ENCODE measurements at regions not wholly inside any gene's neighbourhood (a gene's known extent, or its start where the extent isn't known, plus 50 kb on each side); places are given as distances from the start of the nearest gene placed in this dataset.
"Not testable (repeated sequence)": the region's sequence is repeated elsewhere in the genome, so short reads cannot be mapped to it uniquely, and the experiment has no call there.

GRCh38 chr12:116666829-116667228 is 71.0 kb downstream of the SPRING1 start:
- TF ChIP-seq RNF2 (IDR thresholded peaks at IDR 0.05; ENCODE audit: borderline replicate concordance, low read depth, low read length, missing control alignments, poor library complexity, severe bottlenecking); CREB1 (IDR thresholded peaks at IDR 0.05); HDAC6 (IDR thresholded peaks at IDR 0.05; ENCODE audit: low read depth, low read length); CHD7 (IDR thresholded peaks at IDR 0.05; ENCODE audit: insufficient replicate concordance, low read length); SAP30 (IDR thresholded peaks at IDR 0.05; ENCODE audit: insufficient read depth, insufficient replicate concordance, low read length); KDM1A (IDR thresholded peaks at IDR 0.05; ENCODE audit: borderline replicate concordance, low read length); YY1 (IDR thresholded peaks at IDR 0.05; ENCODE audit: low read depth, low read length); MAFK (IDR thresholded peaks at IDR 0.05; ENCODE audit: low read depth, low read length); EZH2 (IDR thresholded peaks at IDR 0.05; ENCODE audit: low read depth, low read length, severe bottlenecking); CBX5 (IDR thresholded peaks at IDR 0.05; ENCODE audit: low read depth, low read length): not testable (repeated sequence)
- TF ChIP-seq, protein P1, sequence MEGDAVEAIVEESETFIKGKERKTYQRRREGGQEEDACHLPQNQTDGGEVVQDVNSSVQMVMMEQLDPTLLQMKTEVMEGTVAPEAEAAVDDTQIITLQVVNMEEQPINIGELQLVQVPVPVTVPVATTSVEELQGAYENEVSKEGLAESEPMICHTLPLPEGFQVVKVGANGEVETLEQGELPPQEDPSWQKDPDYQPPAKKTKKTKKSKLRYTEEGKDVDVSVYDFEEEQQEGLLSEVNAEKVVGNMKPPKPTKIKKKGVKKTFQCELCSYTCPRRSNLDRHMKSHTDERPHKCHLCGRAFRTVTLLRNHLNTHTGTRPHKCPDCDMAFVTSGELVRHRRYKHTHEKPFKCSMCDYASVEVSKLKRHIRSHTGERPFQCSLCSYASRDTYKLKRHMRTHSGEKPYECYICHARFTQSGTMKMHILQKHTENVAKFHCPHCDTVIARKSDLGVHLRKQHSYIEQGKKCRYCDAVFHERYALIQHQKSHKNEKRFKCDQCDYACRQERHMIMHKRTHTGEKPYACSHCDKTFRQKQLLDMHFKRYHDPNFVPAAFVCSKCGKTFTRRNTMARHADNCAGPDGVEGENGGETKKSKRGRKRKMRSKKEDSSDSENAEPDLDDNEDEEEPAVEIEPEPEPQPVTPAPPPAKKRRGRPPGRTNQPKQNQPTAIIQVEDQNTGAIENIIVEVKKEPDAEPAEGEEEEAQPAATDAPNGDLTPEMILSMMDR (IDR thresholded peaks at IDR 0.05; ENCODE audit: control extremely low read depth in 1 of 3, insufficient read depth in 1 of 3, low read depth in 1 of 3, low read length in 3 of 3) = not testable (repeated sequence)
- TF ChIP-seq, protein P2, sequence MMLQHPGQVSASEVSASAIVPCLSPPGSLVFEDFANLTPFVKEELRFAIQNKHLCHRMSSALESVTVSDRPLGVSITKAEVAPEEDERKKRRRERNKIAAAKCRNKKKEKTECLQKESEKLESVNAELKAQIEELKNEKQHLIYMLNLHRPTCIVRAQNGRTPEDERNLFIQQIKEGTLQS (IDR thresholded peaks at IDR 0.05; ENCODE audit: insufficient read depth, low read depth, low read length) = not testable (repeated sequence)

Data from H1 (cell line).